ENCODE measurements at regions not wholly inside any gene's neighbourhood (a gene's known extent, or its start where the extent isn't known, plus 50 kb on each side); places are given as distances from the start of the nearest gene placed in this dataset.

- no peak overlapping the region for H3K4me3 Mint-ChIP-seq (ENCODE audit: unreplicated experiment)
- no peak for DNase-seq (ENCODE audit: low spot score)
- TF ChIP-seq CTCF (IDR thresholded peaks at IDR 0.05; ENCODE audit: unreplicated experiment) = no peak
- H3K27ac Mint-ChIP-seq (ENCODE audit: unreplicated experiment) = no peak overlapping the region
- no peaks in the 10 kb centered on the region for H3K9me3 Mint-ChIP-seq (ENCODE audit: unreplicated experiment)
- H3K4me1 Mint-ChIP-seq (ENCODE audit: unreplicated experiment) = no peaks in the 10 kb centered on the region
- H3K36me3 Mint-ChIP-seq (ENCODE audit: low read depth, unreplicated experiment) = no peaks in the 10 kb centered on the region
- no peaks in the 10 kb centered on the region for H3K27me3 Mint-ChIP-seq (ENCODE audit: unreplicated experiment)
Measured at GRCh38 chr13:73411067-73411809, 352.4 kb downstream of the KLF5 start.

GRCh38 chr13:73406454-73406853, 347.6 kb downstream of the KLF5 start:
- TF ChIP-seq CTCF (IDR thresholded peaks at IDR 0.05; ENCODE audit: unreplicated experiment) = no peak
- DNase-seq (ENCODE audit: low spot score) = no peak
- no peaks in the 10 kb centered on the region for H3K9me3 Mint-ChIP-seq (ENCODE audit: unreplicated experiment)
- H3K4me3 Mint-ChIP-seq (ENCODE audit: unreplicated experiment) = no peak overlapping the region
- H3K36me3 Mint-ChIP-seq (ENCODE audit: low read depth, unreplicated experiment) = no peaks in the 10 kb centered on the region
- no peaks in the 10 kb centered on the region for H3K4me1 Mint-ChIP-seq (ENCODE audit: unreplicated experiment)
- H3K27ac Mint-ChIP-seq (ENCODE audit: unreplicated experiment) = no peak overlapping the region
- H3K27me3 Mint-ChIP-seq (ENCODE audit: unreplicated experiment) = peaks cover 3% of the 10 kb centered on the region

GRCh38 chr13:73404581-73404980, 345.8 kb downstream of the KLF5 start:
- peaks cover 3% of the 10 kb centered on the region for H3K27me3 Mint-ChIP-seq (ENCODE audit: unreplicated experiment)
- no peak overlapping the region for H3K27ac Mint-ChIP-seq (ENCODE audit: unreplicated experiment)
- no peaks in the 10 kb centered on the region for H3K4me1 Mint-ChIP-seq (ENCODE audit: unreplicated experiment)
- no peaks in the 10 kb centered on the region for H3K36me3 Mint-ChIP-seq (ENCODE audit: low read depth, unreplicated experiment)
- DNase-seq (ENCODE audit: low spot score) = no peak
- no peaks in the 10 kb centered on the region for H3K9me3 Mint-ChIP-seq (ENCODE audit: unreplicated experiment)
- no peak for TF ChIP-seq CTCF (IDR thresholded peaks at IDR 0.05; ENCODE audit: unreplicated experiment)
- no peak overlapping the region for H3K4me3 Mint-ChIP-seq (ENCODE audit: unreplicated experiment)

- no peak for DNase-seq (ENCODE audit: low spot score)
- Mint-ChIP-seq H3K27me3 (ENCODE audit: unreplicated experiment) (peaks cover 3% of the 10 kb centered on the region), H3K4me1 (ENCODE audit: unreplicated experiment) (no peaks in the 10 kb centered on the region), H3K36me3 (ENCODE audit: low read depth, unreplicated experiment) (no peaks in the 10 kb centered on the region), H3K27ac (ENCODE audit: unreplicated experiment) (no peak overlapping the region), H3K4me3 (ENCODE audit: unreplicated experiment) (no peak overlapping the region), H3K9me3 (ENCODE audit: unreplicated experiment) (no peaks in the 10 kb centered on the region)
- no peak for TF ChIP-seq CTCF (IDR thresholded peaks at IDR 0.05; ENCODE audit: unreplicated experiment)
Measured at GRCh38 chr13:73403355-73404120, 344.7 kb downstream of the KLF5 start.

GRCh38 chr13:73401769-73402168, 343.0 kb downstream of the KLF5 start:
- no peak overlapping the region for H3K4me3 Mint-ChIP-seq (ENCODE audit: unreplicated experiment)
- peaks cover 5% of the 10 kb centered on the region for H3K27me3 Mint-ChIP-seq (ENCODE audit: unreplicated experiment)
- no peak for TF ChIP-seq CTCF (IDR thresholded peaks at IDR 0.05; ENCODE audit: unreplicated experiment)
- H3K4me1 Mint-ChIP-seq (ENCODE audit: unreplicated experiment) = no peaks in the 10 kb centered on the region
- no peak overlapping the region for H3K27ac Mint-ChIP-seq (ENCODE audit: unreplicated experiment)
- no peaks in the 10 kb centered on the region for H3K36me3 Mint-ChIP-seq (ENCODE audit: low read depth, unreplicated experiment)
- no peaks in the 10 kb centered on the region for H3K9me3 Mint-ChIP-seq (ENCODE audit: unreplicated experiment)
- DNase-seq (ENCODE audit: low spot score) = no peak

Data from endothelial cell (in vitro differentiated cells).